ENCODE measurements at regions not wholly inside any gene's neighbourhood (a gene's known extent, or its start where the extent isn't known, plus 50 kb on each side); places are given as distances from the start of the nearest gene placed in this dataset.

GRCh38 chrX:44428989-44429627 is 85.6 kb upstream of the EFHC2 start:
- Histone ChIP-seq H3K14ac (ENCODE audit: insufficient read depth, low read length) (no peak overlapping the region), H2AFZ (ENCODE audit: low read length) (no peak overlapping the region), H3K4me1 (ENCODE audit: insufficient read depth, low read length) (no peaks in the 10 kb centered on the region), H4K91ac (ENCODE audit: insufficient read length, low read depth, low read length) (no peak overlapping the region), H2BK5ac (ENCODE audit: insufficient read length, low read length) (no peak overlapping the region), H4K8ac (replicated peaks; ENCODE audit: insufficient read length, low read depth, low read length) (no peak overlapping the region), H2BK20ac (ENCODE audit: low read depth, low read length, poor library complexity, severe bottlenecking) (no peak overlapping the region), H3K79me2 (ENCODE audit: insufficient read depth, low read length) (no peaks in the 10 kb centered on the region), H3K23ac (ENCODE audit: insufficient read length, low read depth, low read length) (no peak overlapping the region), H3K79me1 (ENCODE audit: insufficient read depth, low read depth, low read length, poor library complexity, severe bottlenecking) (no peaks in the 10 kb centered on the region), H2BK15ac (ENCODE audit: low read depth, low read length) (no peak overlapping the region), H3K27me3 (ENCODE audit: insufficient read depth, low read length) (no peaks in the 10 kb centered on the region), H3T11ph (ENCODE audit: low read length) (no peak overlapping the region), H2BK12ac (ENCODE audit: insufficient read length, low read depth, low read length) (no peak overlapping the region), H2AK5ac (ENCODE audit: insufficient read length, low read length) (no peak overlapping the region), H3K23me2 (ENCODE audit: insufficient read length, low read depth, low read length, poor library complexity, severe bottlenecking) (no peaks in the 10 kb centered on the region), H2BK120ac (ENCODE audit: low read depth, low read length, poor library complexity, severe bottlenecking) (no peak overlapping the region), H3K27ac (ENCODE audit: insufficient read length, low read depth, low read length) (no peak overlapping the region), H3K18ac (ENCODE audit: insufficient read length, low read depth, low read length) (no peak overlapping the region), H3K4ac (ENCODE audit: low read depth, low read length) (no peak overlapping the region), H3K4me2 (ENCODE audit: insufficient read depth, insufficient read length, low read length) (no peak overlapping the region), H3K56ac (ENCODE audit: insufficient read length, low read depth, low read length) (no peak overlapping the region), H4K20me1 (ENCODE audit: control insufficient read depth, insufficient read depth, insufficient read length) (no peaks in the 10 kb centered on the region), H3K9me3 (ENCODE audit: control insufficient read depth, low read depth, low read length) (peaks cover 41% of the 10 kb centered on the region), H4K5ac (ENCODE audit: insufficient read length, low read depth, low read length) (no peak overlapping the region), H3K9ac (ENCODE audit: extremely low read depth, insufficient read length, low read length) (no peak overlapping the region)
- 0 out of 7 replicates have a peak, but pooled peaks cover 0 to 2% (median 0%) of the 10 kb centered on the region in 3 experiments for H3K36me3 Mint-ChIP-seq (ENCODE audit: insufficient read depth in 1 of 3, low read depth in 3 of 3)
- no peak for DNase-seq
- H3K4me1 Mint-ChIP-seq: no peaks in the 10 kb centered on the region
- no peak overlapping the region for H3K4me3 Mint-ChIP-seq
- no CpG with 5 or more reads among the region's 4 CpGs for WGBS (ENCODE audit: extremely low coverage, insufficient read length, low lambda C conversion rate)
- H3K9me3 Mint-ChIP-seq: peaks cover 60 to 68% of the 10 kb centered on the region in 2 experiments
- no peak for TF ChIP-seq CTCF (conservative IDR thresholded peaks at IDR 0.05)
- peaks cover 6% of the 10 kb centered on the region for H3K27me3 Mint-ChIP-seq (ENCODE audit: low read depth)
- H3K27ac Mint-ChIP-seq: no peak overlapping the region

Data from H9 (cell line).